Stimulated activated CD4-positive, alpha-beta T cell treated with anti-CD3 and anti-CD28 coated beads, Interleukin-2, amount 100 ng/mL, for 24 hours (primary cell): ENCODE measurements at regions not wholly inside any gene's neighbourhood (a gene's known extent, or its start where the extent isn't known, plus 50 kb on each side); places are given as distances from the start of the nearest gene placed in this dataset.

Source experiments
- DNase-seq, 2 donors: peaks; one replicate each; pipeline ENCODE4 v3.0.0-alpha.2; 2020

DNA sequence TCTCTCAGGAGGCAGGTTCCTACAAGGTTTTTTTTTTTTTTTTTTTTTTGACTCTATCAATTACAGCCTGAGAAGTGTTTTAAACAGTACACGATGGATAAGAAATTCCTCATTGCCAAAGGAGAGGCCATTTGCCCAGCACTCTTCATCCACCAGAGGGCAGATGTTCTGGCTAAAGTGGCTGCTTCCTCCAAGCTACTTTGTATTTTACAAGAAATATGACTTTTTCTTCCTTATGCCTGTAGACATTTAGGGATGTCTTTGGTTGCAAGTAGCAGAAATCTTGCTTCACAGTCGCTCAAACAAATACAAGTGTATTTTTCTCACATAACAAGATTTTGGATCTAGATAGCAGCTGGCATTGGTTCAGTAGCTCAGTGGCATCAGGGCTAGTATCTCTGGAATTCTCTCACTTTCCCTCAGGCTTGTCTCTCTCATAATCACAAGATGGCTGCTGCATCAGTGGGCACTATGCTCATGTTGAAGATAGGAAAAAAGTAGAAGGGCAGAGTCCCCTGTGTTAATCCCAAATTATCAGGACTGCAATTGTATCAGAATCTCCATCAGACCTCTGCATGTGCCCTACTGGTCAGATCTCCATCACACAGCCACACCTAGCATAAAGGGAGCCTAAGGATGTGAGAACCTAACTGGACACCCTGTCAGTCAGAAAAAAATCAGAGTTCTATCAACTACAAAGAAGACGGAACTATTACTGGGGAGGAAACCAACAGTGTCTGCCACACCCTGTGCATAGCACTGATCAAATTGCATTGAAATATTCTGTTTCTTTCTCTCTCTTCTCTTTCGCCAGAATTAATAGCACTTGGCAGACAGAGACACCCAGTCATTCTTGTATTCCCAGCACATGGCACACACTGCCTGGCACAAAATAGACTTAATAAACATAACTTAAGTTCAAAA, 138.9 kb upstream of the COL8A1 start:
- DNase-seq = no peak

DNA sequence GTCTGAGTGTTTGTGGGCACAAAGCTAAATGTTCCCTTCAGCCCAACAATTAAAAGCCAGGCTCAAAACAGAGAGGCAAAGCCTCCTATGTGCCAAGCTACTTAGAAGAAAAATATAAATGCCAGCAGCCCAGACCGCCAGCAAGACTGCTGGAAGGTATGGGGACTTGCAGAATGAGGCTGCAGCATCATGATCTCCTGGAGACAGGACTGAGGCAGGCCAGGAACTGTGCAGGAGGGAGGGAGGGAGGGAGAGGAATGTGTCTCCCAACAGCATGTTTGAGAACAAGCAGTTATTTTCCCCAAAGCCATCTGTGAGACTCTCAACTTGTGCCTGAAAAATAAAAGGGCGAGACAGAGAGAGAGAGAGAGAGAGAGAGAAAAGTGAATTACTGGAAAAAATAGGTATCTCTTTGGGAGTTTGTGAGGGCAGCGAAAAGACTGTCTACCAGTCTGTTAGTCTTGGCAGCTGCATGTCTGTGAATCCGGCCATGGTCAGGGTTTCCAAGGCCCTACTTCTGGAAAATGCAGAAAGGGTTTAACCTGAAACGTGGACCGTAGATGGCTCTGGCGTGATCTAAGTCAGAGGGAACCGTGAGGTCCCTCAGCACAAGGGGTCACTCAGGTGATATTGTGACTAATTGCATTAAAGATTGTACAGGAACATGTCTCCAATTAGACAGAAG, 139.7 kb upstream of the COL8A1 start:
- DNase-seq = no peak

DNA sequence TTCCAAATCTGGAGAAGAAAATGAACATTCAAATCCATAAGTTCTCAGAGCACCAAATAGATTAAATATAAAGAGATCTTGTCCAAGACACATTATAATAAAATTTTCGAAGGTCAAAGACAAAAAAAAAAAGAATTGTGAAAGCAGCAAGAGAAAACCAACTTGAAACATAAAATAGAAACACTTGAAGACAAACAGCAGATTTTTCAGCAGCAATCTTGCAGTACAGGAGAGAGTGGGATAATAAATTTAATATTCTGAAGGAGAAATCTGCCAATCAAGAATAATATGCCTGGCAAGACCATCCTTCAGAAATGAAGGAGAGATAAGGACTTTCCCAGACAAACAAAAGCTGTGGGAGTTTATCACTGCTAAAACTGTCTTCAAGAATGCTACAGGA, 150.5 kb upstream of the COL8A1 start:
- no peak for DNase-seq

DNA sequence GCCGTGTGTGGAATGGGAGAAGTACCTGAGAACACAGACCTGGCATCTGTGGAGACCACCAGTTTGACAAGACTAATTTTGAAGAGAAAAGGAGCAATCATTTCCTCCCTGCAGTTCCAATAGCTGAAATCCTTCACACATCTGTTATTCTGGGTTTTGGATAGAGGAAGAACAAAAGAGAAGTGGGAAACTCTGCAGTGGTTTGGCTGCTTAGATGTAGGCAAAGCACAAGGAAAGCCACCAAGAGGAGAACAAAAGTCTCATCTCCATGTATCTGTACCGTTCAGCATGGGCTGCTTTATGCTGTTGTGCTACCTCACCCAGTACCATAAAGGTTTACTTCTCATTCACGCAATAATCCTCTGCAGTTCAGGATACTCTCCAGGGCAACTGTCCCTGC, 153.1 kb upstream of the COL8A1 start:
- no peak for DNase-seq

DNA sequence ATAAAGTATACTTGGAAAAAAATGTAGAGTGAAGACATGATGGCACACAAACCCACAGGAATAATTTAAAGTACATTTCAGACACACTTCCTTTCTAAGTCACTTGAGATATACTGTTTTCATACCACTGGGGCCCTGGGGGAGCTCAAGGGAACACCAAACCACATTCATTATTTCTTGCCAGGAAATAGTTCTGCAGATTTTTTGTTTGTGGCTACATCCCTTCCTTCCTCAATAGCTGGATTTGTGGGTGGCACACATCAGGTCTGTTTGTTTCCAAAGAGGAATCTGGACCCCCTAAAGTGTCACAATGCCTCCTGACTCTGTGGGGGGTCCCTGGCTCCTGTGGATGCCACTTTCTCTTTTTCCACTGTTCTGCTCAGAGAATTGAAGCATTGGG, 153.5 kb upstream of the COL8A1 start:
- no peak for DNase-seq

DNA sequence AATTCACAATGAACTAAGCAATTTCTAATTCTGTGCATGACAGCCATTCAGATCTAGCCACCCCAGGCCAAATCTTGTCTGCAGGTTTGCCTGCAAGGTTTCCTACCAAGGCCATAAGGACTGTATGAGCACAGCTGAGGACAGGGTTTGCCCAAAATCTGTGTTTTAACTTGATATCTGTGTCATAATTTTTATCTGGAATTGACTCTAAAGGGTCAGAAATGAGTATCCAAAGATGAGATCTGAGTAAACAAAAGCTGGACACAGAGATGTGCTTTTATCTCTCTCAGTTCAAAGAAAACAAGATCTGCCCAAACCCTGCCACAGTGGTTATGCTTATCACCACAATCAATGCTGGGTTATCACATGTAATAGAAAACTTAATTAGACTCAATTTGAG, 154.6 kb upstream of the COL8A1 start:
- no peak for DNase-seq

DNA sequence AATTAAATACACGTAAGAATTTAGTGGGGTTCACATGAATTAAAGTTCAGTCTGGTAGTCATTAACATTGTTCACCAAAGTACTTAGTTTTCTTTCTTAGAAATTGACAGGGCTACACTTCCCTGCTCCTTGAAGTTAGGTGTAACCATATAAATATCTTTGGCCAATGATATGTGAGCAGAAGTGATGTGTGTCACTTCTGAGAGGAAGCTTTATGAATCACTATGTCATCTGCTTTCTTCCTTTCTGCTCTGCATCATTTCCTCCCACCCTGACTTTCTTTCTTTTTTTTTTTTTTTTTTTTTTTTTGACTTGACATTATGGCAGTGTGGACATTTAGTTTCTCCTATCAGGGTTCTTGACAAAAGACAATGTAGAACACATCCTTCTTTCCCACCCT, 156.2 kb upstream of the COL8A1 start:
- no peak for DNase-seq

DNA sequence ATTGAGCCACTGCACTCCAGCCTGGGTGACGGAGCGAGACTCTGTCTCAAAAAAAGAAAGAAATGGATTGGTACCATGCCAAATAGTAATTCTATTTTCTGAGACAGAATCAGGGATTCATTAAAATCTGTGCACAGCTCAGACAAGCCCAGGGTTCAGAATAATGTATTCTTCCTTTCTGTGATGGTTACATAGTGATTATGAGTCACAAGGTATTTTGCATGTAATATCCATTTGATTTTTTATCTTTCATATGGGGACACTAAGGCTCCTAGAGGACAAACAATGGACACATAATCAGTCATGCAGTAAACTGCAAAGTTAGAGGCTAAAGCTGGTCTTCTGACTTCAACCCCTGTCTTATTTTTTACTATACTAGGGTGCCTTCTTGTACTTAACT, 156.8 kb upstream of the COL8A1 start:
- DNase-seq = no peak

DNA sequence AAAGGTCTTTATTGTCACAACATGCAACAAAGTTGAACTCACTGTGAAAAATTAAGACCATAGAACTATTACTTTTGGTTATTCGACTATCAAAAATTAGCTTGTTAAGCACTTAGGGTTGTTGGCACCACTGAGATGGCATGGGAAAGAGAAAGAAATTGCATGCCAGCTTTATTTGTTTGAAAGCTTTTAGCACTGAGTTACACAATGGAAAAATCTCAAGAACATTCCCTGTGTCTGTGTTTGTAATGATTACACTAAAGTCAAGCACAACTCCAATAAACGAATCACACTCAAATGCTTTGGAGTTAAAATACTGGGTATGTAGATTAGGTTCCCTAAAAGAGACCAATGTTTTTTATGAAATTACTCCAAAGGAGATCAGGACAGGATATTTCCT, 158.6 kb upstream of the COL8A1 start:
- no peak for DNase-seq

DNA sequence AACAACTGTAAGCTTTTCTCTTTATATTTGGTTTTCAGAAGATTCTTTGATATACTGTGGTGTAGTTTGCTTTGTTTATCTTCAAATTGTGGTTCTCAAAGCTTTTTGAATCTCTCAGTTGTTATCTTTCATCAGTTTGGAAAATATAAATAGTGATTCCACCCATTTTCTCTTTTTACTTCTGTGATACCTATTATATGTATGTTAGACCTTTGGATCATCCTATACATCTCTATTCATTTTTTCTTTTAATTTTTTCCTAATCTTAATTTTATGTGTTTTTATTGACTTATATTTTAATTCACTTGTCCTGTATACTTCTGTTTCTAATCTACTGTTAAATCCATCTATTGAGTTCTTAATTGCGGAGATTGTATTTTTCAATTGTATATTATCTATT, 160.7 kb upstream of the COL8A1 start:
- DNase-seq = no peak

DNA sequence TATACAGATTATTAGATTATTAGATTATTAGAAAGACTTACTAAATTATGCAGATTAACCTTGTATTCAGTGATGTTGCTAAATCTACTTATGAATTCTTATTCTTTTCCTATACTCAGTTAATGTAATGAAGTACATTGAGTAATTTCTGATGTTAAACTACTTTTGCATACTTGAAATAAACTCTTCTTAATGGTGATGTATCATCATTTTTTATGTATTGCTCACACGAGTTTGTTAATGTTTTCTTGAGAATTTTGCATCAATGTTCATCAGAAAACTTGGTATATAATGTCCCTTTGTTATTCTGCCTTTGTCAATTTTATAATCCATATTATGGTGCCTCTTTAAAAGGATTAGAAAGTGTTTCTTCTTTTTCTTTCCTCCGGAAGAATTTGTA, 163.2 kb upstream of the COL8A1 start:
- DNase-seq = no peak

DNA sequence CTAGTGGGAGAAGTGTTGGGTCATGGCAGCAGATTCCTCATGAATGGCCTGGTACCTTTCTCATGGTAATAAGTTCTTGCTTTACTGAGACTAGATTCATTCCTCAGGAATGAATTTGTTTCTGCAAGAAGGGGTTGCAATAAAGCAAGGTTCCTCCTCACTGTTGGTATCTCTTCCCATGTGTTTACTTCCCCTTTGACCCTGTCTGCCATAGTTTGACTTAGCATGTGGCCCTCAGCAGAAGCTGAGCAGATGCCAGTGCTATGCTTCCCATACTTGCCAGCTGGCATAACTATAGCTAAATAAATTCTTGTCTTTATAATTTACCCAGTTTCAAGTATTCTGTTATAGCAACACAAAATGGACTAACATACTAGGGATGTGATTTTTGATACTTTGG, 163.6 kb upstream of the COL8A1 start:
- DNase-seq = no peak

DNA sequence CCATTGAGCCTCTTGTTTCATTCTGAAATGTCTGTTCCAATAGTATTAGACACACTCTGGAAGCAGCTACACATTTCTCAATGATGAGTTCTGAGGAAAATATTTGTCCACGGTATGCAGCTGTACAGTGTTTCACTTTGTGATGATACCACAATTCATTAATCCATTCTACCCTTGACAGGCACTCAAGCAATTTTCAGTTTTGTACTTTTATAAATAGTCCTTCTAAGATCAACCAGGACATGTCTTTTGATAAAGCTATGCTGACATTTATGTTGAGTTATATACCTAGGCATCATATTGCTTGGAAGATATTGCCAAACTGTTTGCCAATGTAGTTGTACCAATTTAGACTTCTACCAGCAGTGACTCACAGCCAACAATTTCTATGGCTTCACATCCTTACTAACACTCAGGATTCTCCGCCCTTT, 165.1 kb upstream of the COL8A1 start:
- DNase-seq = no peak

DNA sequence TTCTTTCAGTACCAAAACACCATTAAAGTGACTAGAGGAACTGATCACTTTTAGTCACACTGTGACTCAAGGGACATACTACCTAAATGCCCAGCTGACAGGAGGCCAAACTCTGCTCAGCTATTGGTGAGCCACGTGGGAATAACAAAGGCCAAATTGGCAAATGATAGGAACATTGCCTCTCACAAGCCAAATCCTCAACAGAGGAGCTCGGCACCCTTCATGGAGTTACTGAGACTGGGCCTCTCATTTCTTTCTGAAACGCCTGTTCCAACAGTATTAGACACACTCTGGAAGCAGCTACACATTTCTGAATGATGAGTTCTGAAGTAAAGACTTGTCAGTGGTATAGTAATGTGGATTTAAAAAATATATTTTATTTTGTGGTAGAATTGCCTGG, 166.0 kb upstream of the COL8A1 start:
- no peak for DNase-seq

DNA sequence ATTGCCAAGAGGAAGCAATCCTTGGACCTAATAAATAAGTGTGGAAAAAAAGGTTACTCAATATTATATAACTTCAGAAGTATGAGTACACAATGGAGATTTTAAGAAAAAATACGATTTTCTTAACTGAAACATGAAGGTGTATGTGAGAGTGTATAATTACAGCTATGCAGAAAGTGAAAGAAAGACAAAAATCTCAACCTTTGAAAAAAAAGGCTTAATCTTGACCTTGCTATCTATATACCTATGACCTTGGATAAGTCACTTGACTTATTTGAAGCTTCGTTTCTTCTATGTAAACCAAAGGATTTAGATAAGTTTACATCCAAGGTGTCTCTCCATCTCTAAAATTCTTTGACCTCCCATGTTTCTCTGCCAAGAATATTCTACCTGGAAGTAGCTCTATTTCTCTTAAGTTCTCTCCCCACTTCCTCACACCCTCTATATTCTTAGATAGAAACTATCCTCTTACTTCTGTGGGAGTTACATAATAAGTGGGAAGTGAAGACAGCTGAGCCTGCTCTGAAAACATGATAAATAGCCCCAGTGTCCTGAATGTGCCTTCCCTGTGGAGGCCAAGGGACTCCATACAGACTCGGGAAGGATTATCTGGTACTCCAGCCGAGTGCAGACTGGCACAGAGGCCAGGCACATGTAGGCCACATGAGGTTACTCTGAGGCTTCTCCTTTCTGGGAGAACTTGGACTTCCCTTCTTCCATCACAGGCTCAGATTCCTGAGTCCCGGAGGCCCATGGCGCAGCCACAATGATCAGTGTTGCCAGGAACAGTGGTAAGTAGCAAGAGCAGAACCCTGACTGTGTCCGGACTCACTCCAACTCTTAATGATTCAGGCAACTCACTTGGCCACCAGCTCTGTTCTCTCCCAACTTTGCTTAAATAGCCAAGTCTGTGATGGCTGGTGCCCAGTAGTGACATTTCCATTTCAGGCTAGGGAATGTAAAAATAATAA, 166.8 kb upstream of the COL8A1 start:
- DNase-seq = no peak

DNA sequence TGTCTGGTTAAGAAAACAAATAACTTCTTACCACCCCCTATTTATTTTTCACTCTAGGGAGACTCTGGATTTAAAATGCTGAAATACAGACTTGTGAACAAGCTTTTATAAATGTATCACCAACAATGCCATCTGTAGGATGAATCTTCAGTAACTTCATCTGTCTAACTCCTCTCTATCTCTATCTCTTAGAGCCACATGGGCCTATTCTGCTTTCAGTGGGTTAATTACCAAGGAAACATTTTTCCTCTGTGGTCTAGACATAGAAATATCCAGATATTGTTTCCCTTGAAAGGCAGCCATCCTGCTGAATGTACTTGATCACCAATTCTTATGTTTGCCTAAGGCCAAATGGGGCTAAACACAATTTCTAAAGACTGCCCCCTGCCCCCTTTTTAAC, 167.6 kb upstream of the COL8A1 start:
- DNase-seq = no peak

DNA sequence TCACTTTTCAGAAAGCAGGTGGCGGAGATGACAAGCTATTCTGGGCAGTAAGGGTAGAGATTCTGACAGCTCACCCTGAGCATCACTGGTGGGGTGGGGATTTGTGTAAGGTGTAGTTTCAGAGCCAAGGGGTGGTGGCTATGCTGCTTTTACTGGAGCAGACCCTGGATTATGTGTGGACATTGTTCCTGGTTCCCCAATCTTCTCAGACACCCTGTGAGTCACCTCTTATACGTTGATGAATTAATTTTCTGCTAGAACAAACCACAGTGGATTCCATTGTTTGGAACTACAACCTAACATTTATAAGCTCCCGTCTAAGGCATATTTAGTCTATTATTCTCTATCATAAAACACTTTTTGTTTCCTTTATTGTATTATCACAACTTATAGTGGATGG, 169.5 kb upstream of the COL8A1 start:
- DNase-seq = no peak

DNA sequence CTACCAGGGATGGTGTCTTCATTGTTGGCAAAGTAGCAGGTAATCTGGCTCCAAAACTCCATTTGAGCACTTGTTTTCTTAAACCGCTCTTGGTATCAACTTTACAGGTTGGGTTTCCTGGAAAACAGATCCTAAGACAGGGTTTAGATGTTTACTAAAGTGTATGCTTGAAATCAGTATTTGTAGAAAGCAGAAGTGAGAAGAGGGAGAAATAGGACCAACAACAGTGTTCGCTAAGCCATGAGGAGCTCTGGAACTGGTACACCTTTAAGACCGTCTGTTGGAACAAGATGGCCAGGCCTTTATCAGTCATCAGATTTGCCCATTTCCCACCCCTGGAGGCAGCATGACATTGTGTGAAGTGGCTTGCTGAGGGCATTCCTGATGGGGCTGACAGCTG, 171.0 kb upstream of the COL8A1 start:
- no peak for DNase-seq

DNA sequence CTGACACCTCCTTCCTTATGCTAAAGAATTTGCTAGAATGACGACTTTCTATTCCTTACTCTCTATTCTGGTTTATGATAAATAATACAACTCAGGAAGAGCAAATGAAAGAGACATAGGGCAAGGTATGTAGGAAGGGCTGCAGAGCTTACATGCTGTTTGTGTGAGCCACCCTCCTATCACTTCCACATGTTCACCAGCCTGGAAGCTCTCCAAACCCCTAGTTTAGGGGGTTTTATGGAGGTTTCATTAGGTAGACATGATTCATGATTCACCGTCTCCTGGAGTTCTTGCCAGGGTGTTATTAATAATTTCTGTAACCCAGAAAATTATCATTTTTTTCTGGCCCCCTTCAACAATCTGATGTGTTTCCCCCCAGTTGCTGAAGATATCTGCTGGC, 172.1 kb upstream of the COL8A1 start:
- DNase-seq = no peak

DNA sequence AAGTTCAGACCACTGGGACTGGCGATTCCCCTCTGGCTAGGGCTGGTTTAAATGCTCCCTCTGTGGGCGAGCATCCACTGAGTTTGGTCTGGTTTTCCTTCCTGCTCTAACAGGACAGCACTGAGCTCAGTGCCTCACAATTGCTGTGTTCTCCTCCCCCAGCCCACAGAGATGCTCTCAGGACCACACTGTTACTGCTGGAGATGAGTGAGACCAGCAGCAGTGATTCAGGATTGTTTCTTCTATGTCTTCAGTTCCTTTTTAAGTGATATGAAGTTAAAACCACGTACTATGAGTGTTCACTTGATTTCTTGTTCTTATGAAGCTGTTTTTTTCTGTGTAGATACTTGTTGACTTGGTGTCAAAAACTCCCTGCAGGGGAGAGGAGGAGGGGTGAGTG, 180.4 kb upstream of the COL8A1 start:
- no peak for DNase-seq

DNA sequence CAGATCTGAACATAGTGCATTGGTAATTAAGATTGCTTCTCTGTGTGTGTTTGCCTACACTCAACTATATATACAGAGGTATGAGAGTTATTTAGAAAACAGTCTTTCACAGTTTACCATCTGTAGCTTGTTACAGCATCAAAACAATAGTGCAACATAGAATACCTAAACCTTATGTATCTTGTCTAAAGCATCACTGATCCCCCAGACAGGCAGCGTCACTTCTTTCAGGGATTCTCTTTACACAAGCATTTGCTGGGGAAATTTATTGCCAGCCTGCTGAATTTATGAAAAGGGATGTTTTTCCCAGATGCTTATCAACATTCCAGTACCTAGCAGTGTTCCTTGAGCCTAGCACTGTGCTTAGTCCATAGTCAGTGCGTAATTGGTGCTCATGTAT, 195.8 kb upstream of the COL8A1 start:
- no peak for DNase-seq

DNA sequence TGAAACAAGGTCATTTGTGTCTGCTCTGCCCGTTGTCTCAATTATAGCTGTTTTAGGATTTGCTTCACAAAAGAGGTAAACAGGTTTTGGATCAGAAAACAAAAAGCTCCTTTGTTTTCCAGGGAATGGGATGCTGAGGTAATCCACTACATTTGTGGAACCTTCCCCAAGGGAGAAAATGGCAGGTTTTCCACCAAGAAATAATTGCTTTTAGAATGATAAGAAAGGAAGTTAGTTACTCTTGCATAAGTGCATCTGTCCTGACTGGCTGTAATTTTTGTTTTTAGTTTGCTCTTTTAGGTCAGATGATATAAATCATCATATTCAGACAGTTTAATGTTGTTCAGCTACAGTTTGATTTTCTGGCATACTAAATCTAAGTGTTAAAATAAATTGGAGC, 198.5 kb upstream of the COL8A1 start:
- DNase-seq = no peak

DNA sequence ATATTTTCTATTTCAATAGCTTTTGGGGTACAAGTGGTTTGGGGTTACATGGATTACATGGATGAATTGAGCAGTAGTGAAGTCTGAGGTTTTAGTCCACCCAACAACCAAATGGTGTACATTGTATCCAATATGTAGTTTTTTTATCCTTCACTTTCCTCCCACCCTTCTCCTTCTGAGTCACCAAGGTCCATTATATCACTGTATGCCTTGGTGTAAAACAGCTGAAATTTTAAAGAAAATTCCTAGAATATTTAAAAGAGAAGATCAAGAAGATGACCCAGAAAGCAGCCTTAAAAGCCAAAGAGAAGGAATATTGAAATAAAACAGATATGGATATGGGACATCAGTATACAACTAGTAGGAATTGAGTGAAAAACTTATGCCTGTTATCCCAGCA, 204.2 kb upstream of the COL8A1 start:
- no peak for DNase-seq
